Suprapubic skin (tissue), 4 donors: ENCODE measurements at regions not wholly inside any gene's neighbourhood (a gene's known extent, or its start where the extent isn't known, plus 50 kb on each side); places are given as distances from the start of the nearest gene placed in this dataset.

Experiments
- EP300 ChIP-seq: sonication (generic); formaldehyde crosslinking; IDR thresholded peaks from one replicate; pipeline ENCODE4 v1.6.1; 2017; ENCODE audit warnings: antibody characterized with exemption
- POLR2A ChIP-seq, 2 donors: fragments of 450-650 bp; IDR thresholded peaks; one replicate each; pipeline ENCODE4 v1.6.1; 2017; ENCODE audit warnings: antibody characterized with exemption in 2 of 2, mild to moderate bottlenecking in 2 of 2, moderate library complexity in 2 of 2
- POLR2AphosphoS5 ChIP-seq, 3 donors: sonication (generic); formaldehyde crosslinking; IDR thresholded peaks; one replicate each; pipeline ENCODE4 v1.6.1; 2017; ENCODE audit warnings: antibody characterized with exemption in 3 of 3
- TF ChIP-seq, protein P1 (sequence below), 2 donors: fragments of 200-600 bp in 1 of 2; fragments of 450-650 bp in 1 of 2; sonication (generic) in 1 of 2; IDR thresholded peaks; one replicate each; pipeline ENCODE4 v1.5.1; 2016 to 2019; ENCODE audit warnings: antibody characterized with exemption in 2 of 2, mild to moderate bottlenecking in 1 of 2, moderate library complexity in 1 of 2

DNA sequence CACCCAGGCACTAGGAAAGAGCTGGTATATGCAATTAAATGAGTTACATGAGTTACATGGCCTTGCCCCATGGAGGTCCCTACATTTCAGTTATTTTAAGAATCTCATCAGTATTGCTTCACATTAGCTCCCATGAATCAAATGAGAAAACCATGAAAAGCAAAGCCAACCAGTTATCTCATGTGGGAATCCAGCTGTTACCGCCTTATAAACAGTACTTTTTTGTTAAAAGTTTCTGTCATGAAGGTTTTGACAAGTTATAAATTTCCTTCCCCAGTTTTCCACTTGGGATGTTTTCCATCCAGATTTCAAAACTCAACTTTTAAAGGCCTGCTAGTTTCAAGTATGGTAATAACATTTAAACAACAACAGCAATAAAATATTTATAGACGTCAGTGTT lies 544.8 kb downstream of the NUF2 start:
- TF ChIP-seq, protein P1, sequence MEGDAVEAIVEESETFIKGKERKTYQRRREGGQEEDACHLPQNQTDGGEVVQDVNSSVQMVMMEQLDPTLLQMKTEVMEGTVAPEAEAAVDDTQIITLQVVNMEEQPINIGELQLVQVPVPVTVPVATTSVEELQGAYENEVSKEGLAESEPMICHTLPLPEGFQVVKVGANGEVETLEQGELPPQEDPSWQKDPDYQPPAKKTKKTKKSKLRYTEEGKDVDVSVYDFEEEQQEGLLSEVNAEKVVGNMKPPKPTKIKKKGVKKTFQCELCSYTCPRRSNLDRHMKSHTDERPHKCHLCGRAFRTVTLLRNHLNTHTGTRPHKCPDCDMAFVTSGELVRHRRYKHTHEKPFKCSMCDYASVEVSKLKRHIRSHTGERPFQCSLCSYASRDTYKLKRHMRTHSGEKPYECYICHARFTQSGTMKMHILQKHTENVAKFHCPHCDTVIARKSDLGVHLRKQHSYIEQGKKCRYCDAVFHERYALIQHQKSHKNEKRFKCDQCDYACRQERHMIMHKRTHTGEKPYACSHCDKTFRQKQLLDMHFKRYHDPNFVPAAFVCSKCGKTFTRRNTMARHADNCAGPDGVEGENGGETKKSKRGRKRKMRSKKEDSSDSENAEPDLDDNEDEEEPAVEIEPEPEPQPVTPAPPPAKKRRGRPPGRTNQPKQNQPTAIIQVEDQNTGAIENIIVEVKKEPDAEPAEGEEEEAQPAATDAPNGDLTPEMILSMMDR (IDR thresholded peaks at IDR 0.05), result no peak
- no peak for TF ChIP-seq POLR2A (IDR thresholded peaks at IDR 0.05)
- TF ChIP-seq POLR2AphosphoS5 (IDR thresholded peaks at IDR 0.05), result no peak
- no peak for TF ChIP-seq EP300
